H9 (cell line): ENCODE measurements at regions not wholly inside any gene's neighbourhood (a gene's known extent, or its start where the extent isn't known, plus 50 kb on each side); places are given as distances from the start of the nearest gene placed in this dataset.

Experiments used
- DNase-seq: peaks from one replicate; pipeline ENCODE4 v3.0.0-alpha.2; 2017
- H2AFZ ChIP-seq: one replicate; pipeline ENCODE4 v1.6.1; 2013; ENCODE audit warnings: mild to moderate bottlenecking, low read length, control low read depth, moderate library complexity
- H2AK5ac ChIP-seq: 2 replicates; pipeline ENCODE4 v1.6.1; 2013; ENCODE audit warnings: low read length, control low read depth, mixed read lengths; ENCODE audit not compliant: insufficient read length
- H2BK120ac ChIP-seq: one replicate; pipeline ENCODE4 v1.6.1; 2013; ENCODE audit warnings: low read depth, mild to moderate bottlenecking, low read length, control low read depth, inconsistent platforms; ENCODE audit not compliant: poor library complexity, severe bottlenecking
- H2BK12ac ChIP-seq: 2 replicates; pipeline ENCODE4 v1.6.1; 2013; ENCODE audit warnings: low read length, control low read depth, mixed read lengths, low read depth; ENCODE audit not compliant: insufficient read length
- H2BK15ac ChIP-seq: 2 replicates; pipeline ENCODE4 v1.6.1; 2013; ENCODE audit warnings: low read depth, low read length, control low read depth
- H2BK20ac ChIP-seq: one replicate; pipeline ENCODE4 v1.6.1; 2013; ENCODE audit warnings: low read depth, mild to moderate bottlenecking, low read length, control low read depth, inconsistent platforms; ENCODE audit not compliant: poor library complexity, severe bottlenecking
- H2BK5ac ChIP-seq: 2 replicates; pipeline ENCODE4 v1.6.1; 2013; ENCODE audit warnings: low read length, control low read depth, mixed read lengths; ENCODE audit not compliant: insufficient read length
- H3K14ac ChIP-seq: 2 replicates; pipeline ENCODE4 v1.6.1; 2013; ENCODE audit warnings: low read length, control low read depth; ENCODE audit not compliant: insufficient read depth
- H3K18ac ChIP-seq: 2 replicates; pipeline ENCODE4 v1.6.1; 2013; ENCODE audit warnings: low read depth, mild to moderate bottlenecking, mixed read lengths, low read length, control low read depth; ENCODE audit not compliant: insufficient read length
- H3K23ac ChIP-seq: 2 replicates; pipeline ENCODE4 v1.6.1; 2013; ENCODE audit warnings: low read length, control low read depth, mixed read lengths, low read depth; ENCODE audit not compliant: insufficient read length
- H3K23me2 ChIP-seq: 2 replicates; pipeline ENCODE4 v1.6.1; 2013; ENCODE audit warnings: low read depth, mild to moderate bottlenecking, mixed read lengths, low read length, control low read depth; ENCODE audit not compliant: insufficient read length, poor library complexity, severe bottlenecking
- H3K27ac ChIP-seq: 2 replicates; pipeline ENCODE4 v1.5.1; 2013; ENCODE audit warnings: low read length, control low read depth, mixed read lengths, low read depth; ENCODE audit not compliant: insufficient read length
- H3K27me3 ChIP-seq: 2 replicates; pipeline ENCODE4 v1.6.1; 2013; ENCODE audit warnings: low read length, control low read depth, inconsistent platforms; ENCODE audit not compliant: insufficient read depth
- H3K4ac ChIP-seq: 2 replicates; pipeline ENCODE4 v1.6.1; 2013; ENCODE audit warnings: low read depth, mild to moderate bottlenecking, control low read depth, inconsistent platforms, low read length, moderate library complexity
- H3K4me1 ChIP-seq: 2 replicates; pipeline ENCODE4 v1.6.1; 2013; ENCODE audit warnings: low read length, control low read depth, inconsistent platforms; ENCODE audit not compliant: insufficient read depth
- H3K4me2 ChIP-seq: 2 replicates; pipeline ENCODE4 v1.6.1; 2013; ENCODE audit warnings: low read length, control low read depth, mixed read lengths; ENCODE audit not compliant: insufficient read length, insufficient read depth
- H3K56ac ChIP-seq: 2 replicates; pipeline ENCODE4 v1.6.1; 2013; ENCODE audit warnings: low read depth, mild to moderate bottlenecking, mixed read lengths, low read length, control low read depth; ENCODE audit not compliant: insufficient read length
- H3K79me1 ChIP-seq: 2 replicates; pipeline ENCODE4 v1.6.1; 2013; ENCODE audit warnings: low read depth, mild to moderate bottlenecking, moderate library complexity, low read length, control low read depth, inconsistent platforms; ENCODE audit not compliant: insufficient read depth, poor library complexity, severe bottlenecking
- H3K79me2 ChIP-seq: 2 replicates; pipeline ENCODE4 v1.6.1; 2013; ENCODE audit warnings: low read length, control low read depth, inconsistent platforms; ENCODE audit not compliant: insufficient read depth
- H3K9ac ChIP-seq: 2 replicates; pipeline ENCODE4 v1.6.1; 2013; ENCODE audit warnings: low read length, control low read depth, mixed read lengths; ENCODE audit not compliant: insufficient read length; ENCODE audit errors: extremely low read depth
- H3K9me3 ChIP-seq: one replicate; pipeline ENCODE4 v1.6.1; 2013; ENCODE audit warnings: low read depth, low read length, inconsistent platforms; ENCODE audit not compliant: control insufficient read depth
- H3T11ph ChIP-seq: one replicate; pipeline ENCODE4 v1.6.1; 2013; ENCODE audit warnings: mild to moderate bottlenecking, low read length, control low read depth, inconsistent platforms
- H4K20me1 ChIP-seq: one replicate; pipeline ENCODE4 v1.6.1; 2013; ENCODE audit not compliant: control insufficient read depth, insufficient read length, insufficient read depth
- H4K5ac ChIP-seq: 2 replicates; pipeline ENCODE4 v1.6.1; 2013; ENCODE audit warnings: low read depth, mild to moderate bottlenecking, mixed read lengths, low read length, control low read depth; ENCODE audit not compliant: insufficient read length
- H4K8ac ChIP-seq: replicated peaks from 2 replicates; pipeline ENCODE4 v1.6.1; 2013; ENCODE audit warnings: low read length, control low read depth, mixed read lengths, low read depth; ENCODE audit not compliant: insufficient read length
- H4K91ac ChIP-seq: 2 replicates; pipeline ENCODE4 v1.6.1; 2013; ENCODE audit warnings: low read depth, mild to moderate bottlenecking, moderate library complexity, mixed read lengths, low read length, control low read depth; ENCODE audit not compliant: insufficient read length
- H3K27ac Mint-ChIP-seq, 3 experiments: 2 replicates in 2 of 3; 3 replicates in 1 of 3; pipeline ENCODE4 v1.8.0; 2020 to 2021; ENCODE audit warnings: mixed read lengths in 3 of 3, mild to moderate bottlenecking in 1 of 3, moderate library complexity in 1 of 3
- H3K27me3 Mint-ChIP-seq: 2 replicates; pipeline ENCODE4 v1.8.0; 2021; ENCODE audit warnings: low read depth, mild to moderate bottlenecking, moderate library complexity, mixed read lengths
- H3K36me3 Mint-ChIP-seq, 3 experiments: 2 replicates in 2 of 3; 3 replicates in 1 of 3; pipeline ENCODE4 v1.8.0; 2020 to 2021; ENCODE audit warnings: low read depth in 3 of 3, mixed read lengths in 3 of 3; ENCODE audit not compliant: insufficient read depth in 1 of 3
- H3K4me1 Mint-ChIP-seq, 2 experiments: 2 replicates each; pipeline ENCODE4 v1.8.0; 2020; ENCODE audit warnings: mixed read lengths in 2 of 2
- H3K4me3 Mint-ChIP-seq, 2 experiments: 2 replicates in 1 of 2; 3 replicates in 1 of 2; pipeline ENCODE4 v1.8.0; 2020 to 2021; ENCODE audit warnings: mild to moderate bottlenecking in 2 of 2, mixed read lengths in 2 of 2, moderate library complexity in 1 of 2
- H3K9me3 Mint-ChIP-seq, 2 experiments: 2 replicates in 1 of 2; 3 replicates in 1 of 2; pipeline ENCODE4 v1.8.0; 2020; ENCODE audit warnings: mild to moderate bottlenecking in 2 of 2, mixed read lengths in 2 of 2, moderate library complexity in 1 of 2
- WGBS: extraction: QIAGEN DNeasy Blood & Tissue Kit; methylation state at CpG from one replicate; pipeline ENCODE4 v1.1.7; 2013; ENCODE audit warnings: missing lambda C conversion rate, low lambda C conversion rate, mixed read lengths; ENCODE audit not compliant: insufficient read length; ENCODE audit errors: extremely low coverage; 5-methylcytosine and 5-hydroxymethylcytosine counted together
- TF ChIP-seq, protein P1 (sequence below): fragments of 200-600 bp; sonication (generic); conservative IDR thresholded peaks from 3 replicates; pipeline ENCODE4 v1.8.0; 2021; ENCODE audit warnings: antibody characterized with exemption, mild to moderate bottlenecking

- WGBS = no CpG with 5 or more reads among the region's 4 CpGs
- Histone ChIP-seq H3K9ac (no peak overlapping the region), H2AK5ac (no peak overlapping the region), H3K4me2 (no peak overlapping the region), H2BK20ac (no peak overlapping the region), H3K18ac (no peak overlapping the region), H3K23me2 (no peaks in the 10 kb centered on the region), H3K27me3 (no peaks in the 10 kb centered on the region), H3K9me3 (no peaks in the 10 kb centered on the region), H2BK15ac (no peak overlapping the region), H3K27ac (no peak overlapping the region), H3K79me1 (no peaks in the 10 kb centered on the region), H2BK120ac (no peak overlapping the region), H2BK5ac (no peak overlapping the region), H3K14ac (no peak overlapping the region), H4K91ac (no peak overlapping the region), H3K23ac (no peak overlapping the region), H2AFZ (no peak overlapping the region), H3K4ac (no peak overlapping the region), H3K79me2 (no peaks in the 10 kb centered on the region), H3T11ph (no peak overlapping the region), H2BK12ac (no peak overlapping the region), H4K8ac (no peak overlapping the region), H3K56ac (no peak overlapping the region), H3K4me1 (no peaks in the 10 kb centered on the region), H4K5ac (no peak overlapping the region), H4K20me1 (no peaks in the 10 kb centered on the region)
- Mint-ChIP-seq H3K9me3 (no peaks in the 10 kb centered on the region), H3K36me3 (no peaks in the 10 kb centered on the region), H3K27me3 (no peaks in the 10 kb centered on the region), H3K4me3 (no peak overlapping the region), H3K27ac (no peak overlapping the region), H3K4me1 (no peaks in the 10 kb centered on the region)
- no peak for DNase-seq
- TF ChIP-seq, protein P1, sequence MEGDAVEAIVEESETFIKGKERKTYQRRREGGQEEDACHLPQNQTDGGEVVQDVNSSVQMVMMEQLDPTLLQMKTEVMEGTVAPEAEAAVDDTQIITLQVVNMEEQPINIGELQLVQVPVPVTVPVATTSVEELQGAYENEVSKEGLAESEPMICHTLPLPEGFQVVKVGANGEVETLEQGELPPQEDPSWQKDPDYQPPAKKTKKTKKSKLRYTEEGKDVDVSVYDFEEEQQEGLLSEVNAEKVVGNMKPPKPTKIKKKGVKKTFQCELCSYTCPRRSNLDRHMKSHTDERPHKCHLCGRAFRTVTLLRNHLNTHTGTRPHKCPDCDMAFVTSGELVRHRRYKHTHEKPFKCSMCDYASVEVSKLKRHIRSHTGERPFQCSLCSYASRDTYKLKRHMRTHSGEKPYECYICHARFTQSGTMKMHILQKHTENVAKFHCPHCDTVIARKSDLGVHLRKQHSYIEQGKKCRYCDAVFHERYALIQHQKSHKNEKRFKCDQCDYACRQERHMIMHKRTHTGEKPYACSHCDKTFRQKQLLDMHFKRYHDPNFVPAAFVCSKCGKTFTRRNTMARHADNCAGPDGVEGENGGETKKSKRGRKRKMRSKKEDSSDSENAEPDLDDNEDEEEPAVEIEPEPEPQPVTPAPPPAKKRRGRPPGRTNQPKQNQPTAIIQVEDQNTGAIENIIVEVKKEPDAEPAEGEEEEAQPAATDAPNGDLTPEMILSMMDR = no peak
Measured at GRCh38 chr5:120160124-120160895, 303.8 kb upstream of the PRR16 start.
